Colonic mucosa (tissue), 4 donors: ENCODE measurements at regions not wholly inside any gene's neighbourhood (a gene's known extent, or its start where the extent isn't known, plus 50 kb on each side); places are given as distances from the start of the nearest gene placed in this dataset.
A peak's percentile ranks its signal among the peaks of the same experiment; 100 is the strongest.

Experiments
- DNase-seq: peaks from one replicate; pipeline ENCODE4 v3.0.0-alpha.2; 2020
- H3K27ac ChIP-seq: fragments of 200-600 bp; one replicate; pipeline ENCODE4 v1.8.0; 2021
- H3K27me3 ChIP-seq: fragments of 200-600 bp; one replicate; pipeline ENCODE4 v1.8.0; 2021
- H3K36me3 ChIP-seq: fragments of 200-600 bp; one replicate; pipeline ENCODE4 v1.8.0; 2021
- H3K4me1 ChIP-seq: fragments of 200-600 bp; one replicate; pipeline ENCODE4 v1.8.0; 2021; ENCODE audit warnings: mild to moderate bottlenecking
- H3K4me3 ChIP-seq: fragments of 200-600 bp; one replicate; pipeline ENCODE4 v1.8.0; 2021
- H3K9ac ChIP-seq, 2 donors: one replicate each; pipeline ENCODE4 v1.7.0; 2013; ENCODE audit warnings: control low read depth in 2 of 2, low read depth in 2 of 2, low read length in 2 of 2
- H3K9me3 ChIP-seq: fragments of 200-600 bp; one replicate; pipeline ENCODE4 v1.8.0; 2021
- intact Hi-C: fragments of 100-400 bp; cut with DNase I; formaldehyde crosslinking; loops from one replicate; pipeline ENCODE4 v1.14.1; 2022
- TF ChIP-seq, protein P1 (sequence below): fragments of 200-600 bp; IDR thresholded peaks from one replicate; pipeline ENCODE4 v1.8.0; 2022; ENCODE audit warnings: antibody characterized with exemption, mild to moderate bottlenecking
- donor health status: healthy.
- donor health status: DM: no; HTN: no; CAD: no.
- donor health status: DM: no; HTN: no; CAD: no.

- no peak overlapping the region for H3K4me3 ChIP-seq
- H3K9me3 ChIP-seq, result no peaks in the 10 kb centered on the region
- no peak overlapping the region for H3K9ac ChIP-seq
- no peak overlapping the region for H3K27ac ChIP-seq
- no peaks in the 10 kb centered on the region for H3K36me3 ChIP-seq
- no peaks in the 10 kb centered on the region for H3K4me1 ChIP-seq
- TF ChIP-seq, protein P1, sequence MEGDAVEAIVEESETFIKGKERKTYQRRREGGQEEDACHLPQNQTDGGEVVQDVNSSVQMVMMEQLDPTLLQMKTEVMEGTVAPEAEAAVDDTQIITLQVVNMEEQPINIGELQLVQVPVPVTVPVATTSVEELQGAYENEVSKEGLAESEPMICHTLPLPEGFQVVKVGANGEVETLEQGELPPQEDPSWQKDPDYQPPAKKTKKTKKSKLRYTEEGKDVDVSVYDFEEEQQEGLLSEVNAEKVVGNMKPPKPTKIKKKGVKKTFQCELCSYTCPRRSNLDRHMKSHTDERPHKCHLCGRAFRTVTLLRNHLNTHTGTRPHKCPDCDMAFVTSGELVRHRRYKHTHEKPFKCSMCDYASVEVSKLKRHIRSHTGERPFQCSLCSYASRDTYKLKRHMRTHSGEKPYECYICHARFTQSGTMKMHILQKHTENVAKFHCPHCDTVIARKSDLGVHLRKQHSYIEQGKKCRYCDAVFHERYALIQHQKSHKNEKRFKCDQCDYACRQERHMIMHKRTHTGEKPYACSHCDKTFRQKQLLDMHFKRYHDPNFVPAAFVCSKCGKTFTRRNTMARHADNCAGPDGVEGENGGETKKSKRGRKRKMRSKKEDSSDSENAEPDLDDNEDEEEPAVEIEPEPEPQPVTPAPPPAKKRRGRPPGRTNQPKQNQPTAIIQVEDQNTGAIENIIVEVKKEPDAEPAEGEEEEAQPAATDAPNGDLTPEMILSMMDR, result no peak
- no peak for DNase-seq
- H3K27me3 ChIP-seq, result no peaks in the 10 kb centered on the region
- intact Hi-C loops, result no loop called here
Observed at GRCh38 chr2:16137080-16137755, 196.9 kb downstream of the MYCN start.

GRCh38 chr2:16136461-16137035, 196.2 kb downstream of the MYCN start:
- Histone ChIP-seq H3K4me3 (no peak overlapping the region), H3K27ac (no peak overlapping the region), H3K4me1 (no peaks in the 10 kb centered on the region), H3K27me3 (no peaks in the 10 kb centered on the region), H3K9ac (no peak overlapping the region), H3K36me3 (no peaks in the 10 kb centered on the region), H3K9me3 (no peaks in the 10 kb centered on the region)
- no peak for DNase-seq
- intact Hi-C loops, result no loop called here
- TF ChIP-seq, protein P1, result no peak

- no peaks in the 10 kb centered on the region for H3K36me3 ChIP-seq
- peak; percentile 16 for DNase-seq
- no peak overlapping the region for H3K9ac ChIP-seq
- TF ChIP-seq, protein P1, result no peak
- H3K4me3 ChIP-seq, result no peak overlapping the region
- H3K27ac ChIP-seq, result no peak overlapping the region
- H3K9me3 ChIP-seq, result no peaks in the 10 kb centered on the region
- no peaks in the 10 kb centered on the region for H3K27me3 ChIP-seq
- intact Hi-C loops, result no loop called here
- H3K4me1 ChIP-seq, result no peaks in the 10 kb centered on the region
Observed at GRCh38 chr2:16135913-16136310, 195.6 kb downstream of the MYCN start.

GRCh38 chr2:16135196-16135912, 195.0 kb downstream of the MYCN start:
- no peaks in the 10 kb centered on the region for H3K36me3 ChIP-seq
- no peak overlapping the region for H3K27ac ChIP-seq
- H3K27me3 ChIP-seq, result no peaks in the 10 kb centered on the region
- no peaks in the 10 kb centered on the region for H3K9me3 ChIP-seq
- TF ChIP-seq, protein P1, result no peak
- intact Hi-C loops, result no loop called here
- H3K9ac ChIP-seq, result no peak overlapping the region
- no peaks in the 10 kb centered on the region for H3K4me1 ChIP-seq
- no peak overlapping the region for H3K4me3 ChIP-seq
- no peak for DNase-seq

DNA sequence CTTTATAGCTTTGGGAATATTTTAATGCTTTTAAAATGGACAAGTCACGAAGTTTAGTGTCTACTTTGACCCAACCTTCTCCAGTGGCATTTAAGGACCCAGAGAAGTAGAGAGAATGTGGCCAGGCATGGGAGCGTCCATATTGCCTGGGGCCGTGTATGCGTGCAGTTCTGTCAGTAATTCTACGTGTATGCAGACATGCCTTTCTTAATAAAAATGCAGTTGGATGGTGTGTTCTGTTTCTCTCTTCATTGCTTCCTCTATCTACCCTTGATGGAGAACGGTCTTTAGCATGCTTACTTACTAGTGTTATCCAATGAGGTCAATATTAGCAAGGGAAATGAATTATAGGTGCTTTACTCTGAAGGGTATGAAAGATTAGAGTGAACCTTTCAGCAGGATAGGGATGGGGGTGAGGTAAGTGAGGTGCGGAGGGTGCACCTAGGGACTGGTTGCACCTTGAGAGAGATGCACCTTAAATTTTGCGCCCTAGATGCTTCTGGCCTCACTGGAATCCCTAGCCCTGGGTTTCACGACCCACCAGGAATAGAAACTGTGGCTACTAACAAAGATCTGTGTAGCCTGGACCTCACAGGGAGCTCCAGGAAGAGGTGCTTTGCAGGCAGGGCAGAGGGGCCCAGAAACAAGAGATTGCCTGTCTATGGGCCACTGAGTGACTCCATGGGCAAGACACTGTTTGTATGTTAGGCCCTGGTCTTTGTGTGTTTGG, 194.3 kb downstream of the MYCN start:
- Histone ChIP-seq H3K4me3 (no peak overlapping the region), H3K9me3 (no peaks in the 10 kb centered on the region), H3K9ac (no peak overlapping the region), H3K36me3 (no peaks in the 10 kb centered on the region), H3K4me1 (no peaks in the 10 kb centered on the region), H3K27ac (no peak overlapping the region), H3K27me3 (no peaks in the 10 kb centered on the region)
- TF ChIP-seq, protein P1, result no peak
- intact Hi-C loops, result no loop called here
- DNase-seq, result no peak
